ENCODE measurements at regions not wholly inside any gene's neighbourhood (a gene's known extent, or its start where the extent isn't known, plus 50 kb on each side); places are given as distances from the start of the nearest gene placed in this dataset.
"Not testable (repeated sequence)": the region's sequence is repeated elsewhere in the genome, so short reads cannot be mapped to it uniquely, and the experiment has no call there.

DNA sequence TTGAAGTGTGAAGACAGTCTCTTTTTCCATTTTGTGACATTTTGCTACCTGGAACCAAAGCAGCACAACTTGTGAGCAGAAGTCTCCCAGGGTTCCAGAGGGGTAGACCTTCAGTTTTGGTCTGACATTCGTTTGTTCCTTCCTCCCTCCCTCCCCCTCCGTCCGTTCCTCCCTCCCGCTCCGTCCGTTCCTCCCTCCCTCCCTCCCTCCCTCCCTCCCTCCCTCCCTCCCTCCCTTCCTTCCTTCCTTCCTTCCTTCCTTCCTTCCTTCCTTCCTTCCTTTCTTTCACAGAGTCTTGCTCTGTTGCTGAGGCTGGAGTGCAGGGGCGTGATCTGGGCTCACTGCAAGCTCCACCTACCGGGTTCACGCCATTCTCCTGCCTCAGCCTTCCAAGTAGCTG, 131.2 kb upstream of the MALRD1 start:
- not testable (repeated sequence) for H3K9me3 ChIP-seq (ENCODE audit: control insufficient read depth in 2 of 2, insufficient read depth in 1 of 2, low read depth in 1 of 2, low read length in 1 of 2); H3K27ac ChIP-seq (ENCODE audit: low read depth in 2 of 2, low read length in 1 of 2); H3K36me3 ChIP-seq (ENCODE audit: control insufficient read depth in 2 of 2, insufficient read depth in 2 of 2, low read length in 1 of 2); H3K27me3 ChIP-seq (ENCODE audit: control insufficient read depth in 1 of 2, insufficient read depth in 2 of 2, low read length in 2 of 2); H3K4me3 ChIP-seq (ENCODE audit: low read depth in 1 of 2, low read length in 2 of 2); H3K4me1 ChIP-seq (ENCODE audit: control insufficient read depth in 2 of 2, insufficient read depth in 2 of 2, low read length in 1 of 2)
- WGBS, 2 donors: 81 to 87% methylated on average over 8 to 9 of the region's 9 CpGs

DNA sequence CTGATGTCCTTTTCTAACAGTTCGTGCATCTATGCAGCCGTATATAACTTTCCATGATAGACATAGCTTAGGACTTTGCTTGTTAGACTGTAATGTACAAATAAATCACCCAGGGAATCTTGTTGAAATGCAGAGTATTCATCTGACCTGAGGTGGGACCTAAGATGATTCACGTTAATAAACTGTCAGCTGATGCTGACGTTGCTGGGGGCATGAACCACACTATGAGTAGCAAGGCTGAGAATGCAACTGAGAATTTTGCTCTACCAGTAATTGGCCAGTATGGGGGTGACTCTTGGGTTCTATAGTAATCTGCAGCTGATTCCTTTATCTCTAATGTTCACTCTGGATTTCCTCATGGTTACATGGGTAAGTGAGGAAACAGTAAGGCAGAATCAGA, 130.1 kb upstream of the MALRD1 start:
- no peak overlapping the region for H3K4me3 ChIP-seq (ENCODE audit: low read depth in 1 of 2, low read length in 2 of 2)
- no peaks in the 10 kb centered on the region for H3K4me1 ChIP-seq (ENCODE audit: control insufficient read depth in 2 of 2, insufficient read depth in 2 of 2, low read length in 1 of 2)
- no peaks in the 10 kb centered on the region for H3K9me3 ChIP-seq (ENCODE audit: control insufficient read depth in 2 of 2, insufficient read depth in 1 of 2, low read depth in 1 of 2, low read length in 1 of 2)
- no peak overlapping the region for H3K27ac ChIP-seq (ENCODE audit: low read depth in 2 of 2, low read length in 1 of 2)
- H3K36me3 ChIP-seq (ENCODE audit: control insufficient read depth in 2 of 2, insufficient read depth in 2 of 2, low read length in 1 of 2): no peaks in the 10 kb centered on the region
- no peaks in the 10 kb centered on the region for H3K27me3 ChIP-seq (ENCODE audit: control insufficient read depth in 1 of 2, insufficient read depth in 2 of 2, low read length in 2 of 2)
- WGBS, 2 donors: 76 to 79% methylated on average over 4 of the region's 4 CpGs

DNA sequence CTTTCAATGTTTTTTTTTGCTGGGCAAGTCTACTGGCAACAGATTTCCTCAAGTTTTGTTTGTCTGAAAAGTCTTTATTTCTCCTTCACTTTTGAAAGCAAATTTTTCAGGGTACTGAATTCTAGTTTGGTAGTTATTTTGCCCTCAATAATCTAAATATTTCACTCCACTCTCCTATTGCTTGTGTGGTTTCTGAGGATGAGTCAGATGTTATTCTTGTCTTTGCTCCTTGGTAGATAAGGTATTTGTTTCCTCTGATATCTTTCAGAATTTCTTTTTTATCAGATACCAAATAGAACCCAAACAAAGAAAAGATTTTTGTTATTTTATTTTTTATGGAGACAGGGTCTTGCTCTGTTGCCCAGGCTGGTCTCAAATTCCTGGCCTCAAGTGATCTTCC, 99.2 kb upstream of the MALRD1 start:
- Histone ChIP-seq H3K9me3 (ENCODE audit: control insufficient read depth in 2 of 2, insufficient read depth in 1 of 2, low read depth in 1 of 2, low read length in 1 of 2) (peaks cover 0 to 4% of the 10 kb centered on the region in 2 donors), H3K4me3 (ENCODE audit: low read depth in 1 of 2, low read length in 2 of 2) (no peak overlapping the region)

DNA sequence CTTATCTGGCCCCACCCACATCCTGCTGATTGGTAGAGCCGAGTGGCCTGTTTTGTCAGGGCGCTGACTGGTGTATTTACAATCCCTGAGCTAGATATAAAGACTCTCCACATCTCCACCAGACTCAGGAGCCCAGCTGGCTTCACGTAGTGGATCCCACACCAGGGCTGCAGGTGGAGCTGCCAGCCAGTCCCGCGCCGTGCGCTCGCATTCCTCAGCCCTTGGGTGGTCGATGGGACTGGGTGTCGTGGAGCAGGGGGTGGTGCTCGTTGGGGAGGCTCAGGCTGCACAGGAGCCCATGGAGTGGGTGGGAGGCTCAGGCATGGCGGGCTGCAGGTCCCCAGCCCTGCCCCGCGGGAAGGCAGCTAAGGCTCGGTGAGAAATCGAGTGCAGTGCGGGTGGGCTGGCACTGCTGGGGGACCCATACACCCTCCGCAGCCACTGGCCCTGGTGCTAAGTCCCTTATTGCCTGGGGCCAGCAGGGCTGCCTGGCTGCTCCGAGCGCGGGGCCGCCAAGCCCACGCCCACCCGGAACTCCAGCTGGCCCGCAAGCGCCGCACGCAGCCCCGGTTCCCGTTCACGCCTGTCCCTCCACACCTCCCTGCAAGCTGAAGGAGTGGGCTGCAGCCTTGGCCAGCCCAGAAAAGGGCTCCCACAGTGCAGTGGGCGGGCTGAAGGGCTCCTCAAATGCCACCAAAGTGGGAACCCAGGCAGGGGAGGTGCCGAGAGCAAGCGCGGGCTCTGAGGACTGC, 97.4 kb upstream of the MALRD1 start:
- 89 to 90% methylated on average over 35 of the region's 35 CpGs for WGBS, 2 donors
- not testable (repeated sequence) for H3K9me3 ChIP-seq (ENCODE audit: control insufficient read depth in 2 of 2, insufficient read depth in 1 of 2, low read depth in 1 of 2, low read length in 1 of 2); H3K4me3 ChIP-seq (ENCODE audit: low read depth in 1 of 2, low read length in 2 of 2); H3K4me1 ChIP-seq (ENCODE audit: control insufficient read depth in 2 of 2, insufficient read depth in 2 of 2, low read length in 1 of 2); H3K27me3 ChIP-seq (ENCODE audit: control insufficient read depth in 1 of 2, insufficient read depth in 2 of 2, low read length in 2 of 2); H3K36me3 ChIP-seq (ENCODE audit: control insufficient read depth in 2 of 2, insufficient read depth in 2 of 2, low read length in 1 of 2); H3K27ac ChIP-seq (ENCODE audit: low read depth in 2 of 2, low read length in 1 of 2)

More for the DNA sequence above, 99.2 kb upstream of the MALRD1 start:
- no peak overlapping the region for H3K27ac ChIP-seq (ENCODE audit: low read depth in 2 of 2, low read length in 1 of 2)
- H3K4me1 ChIP-seq (ENCODE audit: control insufficient read depth in 2 of 2, insufficient read depth in 2 of 2, low read length in 1 of 2): no peaks in the 10 kb centered on the region
- no peaks in the 10 kb centered on the region for H3K36me3 ChIP-seq (ENCODE audit: control insufficient read depth in 2 of 2, insufficient read depth in 2 of 2, low read length in 1 of 2)
- H3K27me3 ChIP-seq (ENCODE audit: control insufficient read depth in 1 of 2, insufficient read depth in 2 of 2, low read length in 2 of 2): no peaks in the 10 kb centered on the region

DNA sequence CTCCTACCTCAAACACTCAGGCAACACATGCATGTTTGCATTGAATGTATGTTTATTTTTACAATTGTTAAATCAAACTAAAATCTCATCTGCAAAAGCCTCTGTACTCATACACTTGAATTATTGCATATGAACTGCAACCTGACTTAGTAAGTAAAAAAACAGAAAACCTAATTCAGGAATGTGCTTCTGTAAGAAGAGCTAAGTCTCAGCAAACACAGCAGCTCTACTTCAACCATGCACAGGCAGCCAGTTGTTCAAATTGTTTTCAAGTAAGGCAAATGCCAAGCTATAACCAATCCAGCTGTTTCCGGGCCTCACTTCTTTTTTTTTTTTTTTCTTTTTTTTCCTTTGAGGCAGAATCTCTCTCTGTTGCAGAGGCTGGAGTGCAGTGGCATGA, 93.5 kb upstream of the MALRD1 start:
- no peak overlapping the region for H3K4me3 ChIP-seq (ENCODE audit: low read depth in 1 of 2, low read length in 2 of 2)
- H3K27ac ChIP-seq (ENCODE audit: low read depth in 2 of 2, low read length in 1 of 2): no peak overlapping the region
- H3K9me3 ChIP-seq (ENCODE audit: control insufficient read depth in 2 of 2, insufficient read depth in 1 of 2, low read depth in 1 of 2, low read length in 1 of 2): peaks cover 4 to 16% of the 10 kb centered on the region in 2 donors
- no peaks in the 10 kb centered on the region for H3K36me3 ChIP-seq (ENCODE audit: control insufficient read depth in 2 of 2, insufficient read depth in 2 of 2, low read length in 1 of 2)
- 14 to 35% methylated on average over 1 of the region's 1 CpG for WGBS, 2 donors
- H3K27me3 ChIP-seq (ENCODE audit: control insufficient read depth in 1 of 2, insufficient read depth in 2 of 2, low read length in 2 of 2): no peaks in the 10 kb centered on the region
- H3K4me1 ChIP-seq (ENCODE audit: control insufficient read depth in 2 of 2, insufficient read depth in 2 of 2, low read length in 1 of 2): no peaks in the 10 kb centered on the region

DNA sequence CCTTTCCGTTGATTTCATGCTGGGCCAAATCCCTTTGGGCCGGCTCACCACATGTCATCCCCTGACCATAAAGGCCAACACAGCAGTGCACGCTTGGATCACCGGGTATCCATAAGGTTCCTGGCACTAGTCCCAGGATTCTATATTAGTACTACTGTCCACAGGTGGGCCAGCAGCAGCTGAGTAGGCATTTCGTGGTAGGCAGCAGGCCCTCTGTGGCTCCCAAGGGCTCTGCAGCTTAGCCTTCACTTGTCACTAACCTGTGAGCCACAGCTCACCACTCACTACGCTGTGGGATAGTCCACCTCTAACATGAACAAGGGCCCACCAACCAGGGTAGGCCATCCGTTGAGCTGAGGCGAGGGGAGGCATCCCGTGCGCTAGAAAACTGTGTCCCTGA, 89.2 kb upstream of the MALRD1 start:
- Histone ChIP-seq H3K27ac (ENCODE audit: low read depth in 2 of 2, low read length in 1 of 2) (no peak overlapping the region), H3K9me3 (ENCODE audit: control insufficient read depth in 2 of 2, insufficient read depth in 1 of 2, low read depth in 1 of 2, low read length in 1 of 2) (peaks cover 7 to 17% of the 10 kb centered on the region in 2 donors), H3K27me3 (ENCODE audit: control insufficient read depth in 1 of 2, insufficient read depth in 2 of 2, low read length in 2 of 2) (no peaks in the 10 kb centered on the region), H3K36me3 (ENCODE audit: control insufficient read depth in 2 of 2, insufficient read depth in 2 of 2, low read length in 1 of 2) (no peaks in the 10 kb centered on the region), H3K4me1 (ENCODE audit: control insufficient read depth in 2 of 2, insufficient read depth in 2 of 2, low read length in 1 of 2) (no peaks in the 10 kb centered on the region), H3K4me3 (ENCODE audit: low read depth in 1 of 2, low read length in 2 of 2) (no peak overlapping the region)
- 85 to 89% methylated on average over 10 of the region's 10 CpGs for WGBS, 2 donors

DNA sequence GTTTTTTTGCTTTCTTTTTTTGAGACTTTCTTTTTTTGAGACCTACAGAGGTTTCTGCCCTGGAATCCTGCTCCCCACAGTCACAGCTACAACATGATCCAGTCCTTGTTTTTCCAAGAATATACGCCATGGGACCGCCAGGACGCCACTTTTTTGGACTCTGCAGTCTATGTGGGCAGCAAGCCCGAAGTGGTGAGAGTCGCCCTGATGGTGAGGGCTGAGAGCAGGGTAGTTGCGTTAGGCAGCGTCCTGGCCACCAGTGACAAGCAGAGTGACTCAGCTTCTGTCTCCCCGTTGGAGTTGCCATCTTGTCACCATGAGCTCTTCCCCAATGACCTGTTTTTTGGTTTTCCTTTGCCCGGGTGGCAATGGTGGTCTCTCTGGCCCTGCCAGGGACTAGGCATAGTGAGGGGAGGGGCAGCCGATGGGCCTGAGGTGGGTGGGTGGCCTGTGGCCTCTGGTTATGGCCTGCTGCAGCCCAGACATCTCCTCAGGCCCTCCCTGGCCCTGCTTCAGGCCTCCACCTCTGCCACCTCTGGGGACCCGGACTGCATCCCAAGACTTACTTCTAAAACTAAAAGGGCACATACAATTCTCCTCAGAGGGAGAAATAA, 88.0 kb upstream of the MALRD1 start:
- Histone ChIP-seq H3K9me3 (ENCODE audit: control insufficient read depth in 2 of 2, insufficient read depth in 1 of 2, low read depth in 1 of 2, low read length in 1 of 2) (peaks cover 7 to 17% of the 10 kb centered on the region in 2 donors), H3K4me1 (ENCODE audit: control insufficient read depth in 2 of 2, insufficient read depth in 2 of 2, low read length in 1 of 2) (no peaks in the 10 kb centered on the region), H3K36me3 (ENCODE audit: control insufficient read depth in 2 of 2, insufficient read depth in 2 of 2, low read length in 1 of 2) (no peaks in the 10 kb centered on the region), H3K4me3 (ENCODE audit: low read depth in 1 of 2, low read length in 2 of 2) (no peak overlapping the region), H3K27me3 (ENCODE audit: control insufficient read depth in 1 of 2, insufficient read depth in 2 of 2, low read length in 2 of 2) (no peaks in the 10 kb centered on the region), H3K27ac (ENCODE audit: low read depth in 2 of 2, low read length in 1 of 2) (no peak overlapping the region)
- 84 to 88% methylated on average over 11 of the region's 11 CpGs for WGBS, 2 donors

DNA sequence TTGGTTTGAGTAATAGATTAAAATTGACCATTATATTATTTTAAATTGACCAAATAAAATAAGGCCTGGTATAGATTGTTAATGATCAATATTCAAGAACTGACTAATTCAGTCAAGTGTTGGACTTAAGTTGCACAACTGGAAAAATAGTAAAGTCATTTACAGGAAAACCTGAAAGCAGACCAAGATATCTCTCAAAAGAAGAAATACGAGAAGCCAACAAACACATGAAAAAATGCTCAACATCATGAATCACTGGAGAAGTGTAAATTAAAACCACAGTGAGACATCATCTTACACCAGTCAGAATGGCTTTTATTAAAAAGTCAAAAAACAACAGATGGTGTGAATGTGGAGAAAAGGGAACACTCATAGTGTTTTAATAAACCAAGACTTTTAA, 80.4 kb upstream of the MALRD1 start:
- WGBS, 2 donors: 76 to 78% methylated on average over 1 of the region's 1 CpG
- Histone ChIP-seq H3K27ac (ENCODE audit: low read depth in 2 of 2, low read length in 1 of 2) (no peak overlapping the region), H3K36me3 (ENCODE audit: control insufficient read depth in 2 of 2, insufficient read depth in 2 of 2, low read length in 1 of 2) (no peaks in the 10 kb centered on the region), H3K27me3 (ENCODE audit: control insufficient read depth in 1 of 2, insufficient read depth in 2 of 2, low read length in 2 of 2) (no peaks in the 10 kb centered on the region), H3K4me3 (ENCODE audit: low read depth in 1 of 2, low read length in 2 of 2) (no peak overlapping the region), H3K9me3 (ENCODE audit: control insufficient read depth in 2 of 2, insufficient read depth in 1 of 2, low read depth in 1 of 2, low read length in 1 of 2) (no peaks in the 10 kb centered on the region), H3K4me1 (ENCODE audit: control insufficient read depth in 2 of 2, insufficient read depth in 2 of 2, low read length in 1 of 2) (no peaks in the 10 kb centered on the region)

DNA sequence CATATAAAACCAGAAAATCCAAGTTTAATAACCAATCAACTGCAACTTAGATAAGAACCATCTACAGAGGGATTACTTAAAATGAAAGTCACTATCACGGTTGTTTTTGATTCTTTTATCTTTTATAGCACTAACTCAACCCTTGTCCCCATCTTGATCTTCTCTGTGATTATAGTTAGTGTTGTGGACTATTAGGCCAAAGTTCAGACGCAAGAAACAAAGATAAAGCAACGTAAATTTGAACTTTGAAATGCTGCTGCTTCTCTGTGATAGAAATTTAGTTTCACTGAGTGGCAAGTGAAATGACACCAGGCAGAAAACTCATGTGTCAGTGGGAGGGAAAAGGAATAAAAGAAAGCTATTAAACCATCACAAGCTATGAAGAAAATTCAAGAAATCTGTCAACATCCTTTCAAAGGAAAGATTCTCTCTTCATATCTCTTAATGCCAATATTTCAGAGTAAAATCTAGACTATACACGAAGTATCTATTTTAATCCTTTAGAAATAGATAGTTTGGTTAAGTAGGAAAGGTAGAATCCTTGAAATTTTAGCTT, 71.8 kb upstream of the MALRD1 start:
- Histone ChIP-seq H3K27ac (ENCODE audit: low read depth in 2 of 2, low read length in 1 of 2) (no peak overlapping the region), H3K4me1 (ENCODE audit: control insufficient read depth in 2 of 2, insufficient read depth in 2 of 2, low read length in 1 of 2) (no peaks in the 10 kb centered on the region), H3K27me3 (ENCODE audit: control insufficient read depth in 1 of 2, insufficient read depth in 2 of 2, low read length in 2 of 2) (no peaks in the 10 kb centered on the region), H3K36me3 (ENCODE audit: control insufficient read depth in 2 of 2, insufficient read depth in 2 of 2, low read length in 1 of 2) (no peaks in the 10 kb centered on the region), H3K9me3 (ENCODE audit: control insufficient read depth in 2 of 2, insufficient read depth in 1 of 2, low read depth in 1 of 2, low read length in 1 of 2) (peaks cover 0 to 2% of the 10 kb centered on the region in 2 donors), H3K4me3 (ENCODE audit: low read depth in 1 of 2, low read length in 2 of 2) (no peak overlapping the region)
- WGBS, 2 donors: 52 to 64% methylated on average over 4 of the region's 4 CpGs

Measured in esophagus (tissue), 2 donors.